Activated CD4-positive, alpha-beta memory T cell treated with anti-CD3 and anti-CD28 coated beads, Interleukin-2, amount 10 ng/mL, durations not matched to agents 7 days and 5 days (primary cell): ENCODE measurements at regions not wholly inside any gene's neighbourhood (a gene's known extent, or its start where the extent isn't known, plus 50 kb on each side); places are given as distances from the start of the nearest gene placed in this dataset.
"Not testable (repeated sequence)": the region's sequence is repeated elsewhere in the genome, so short reads cannot be mapped to it uniquely, and the experiment has no call there.

Experiments
- CTCF ChIA-PET: fragments of 350-600 bp; sonication (Branson Sonifier 250); formaldehyde crosslinking; loops from one replicate; lab custom pipeline; 2021; ENCODE audit warnings: antibody characterized with exemption, inconsistent platforms; lab: Charles Lee
- POLR2A ChIA-PET: fragments of 350-600 bp; sonication (Branson Sonifier 250); formaldehyde crosslinking; loops from one replicate; lab custom pipeline; 2021; ENCODE audit warnings: antibody characterized with exemption; lab: Charles Lee
- DNase-seq: peaks from one replicate; pipeline ENCODE4 v3.0.0-alpha.2; 2020
- H3K27ac Mint-ChIP-seq: one replicate; pipeline ENCODE4 v1.8.0; 2021; ENCODE audit warnings: mild to moderate bottlenecking, mixed read lengths
- H3K27me3 Mint-ChIP-seq: one replicate; pipeline ENCODE4 v1.8.0; 2021; ENCODE audit warnings: mixed read lengths
- H3K36me3 Mint-ChIP-seq: one replicate; pipeline ENCODE4 v1.8.0; 2021; ENCODE audit warnings: low read depth, mixed read lengths
- H3K4me1 Mint-ChIP-seq: one replicate; pipeline ENCODE4 v1.8.0; 2021; ENCODE audit warnings: mixed read lengths
- H3K4me3 Mint-ChIP-seq: one replicate; pipeline ENCODE4 v1.8.0; 2021; ENCODE audit warnings: mild to moderate bottlenecking, mixed read lengths
- H3K9me3 Mint-ChIP-seq: one replicate; pipeline ENCODE4 v1.8.0; 2021; ENCODE audit warnings: mixed read lengths

DNA sequence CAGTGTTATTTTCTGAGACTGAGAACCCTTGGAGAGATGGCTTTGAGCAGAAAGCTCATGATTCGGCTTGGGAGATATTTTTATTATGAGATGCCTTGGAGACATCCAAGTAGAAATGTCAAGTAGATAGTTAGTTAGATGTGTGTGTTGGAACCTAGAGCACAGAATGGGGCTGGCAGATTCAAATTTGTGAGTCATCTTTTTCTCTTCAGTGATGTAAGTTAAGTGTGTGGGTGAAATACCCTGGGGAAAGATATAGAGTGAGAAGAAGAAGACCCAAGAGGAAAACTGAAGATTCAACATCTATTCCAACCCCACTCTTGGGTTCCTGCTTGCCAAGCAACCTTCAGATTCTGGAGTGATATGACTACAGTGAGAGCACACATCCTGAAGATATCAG, 580.8 kb upstream of the AMOT start:
- Mint-ChIP-seq H3K36me3 (no peaks in the 10 kb centered on the region), H3K4me3 (no peak overlapping the region), H3K27ac (no peak overlapping the region), H3K9me3 (peaks cover 3% of the 10 kb centered on the region), H3K4me1 (no peaks in the 10 kb centered on the region), H3K27me3 (no peaks in the 10 kb centered on the region)
- POLR2A ChIA-PET: no interaction called here
- no peak for DNase-seq
- CTCF ChIA-PET: no interaction called here

DNA sequence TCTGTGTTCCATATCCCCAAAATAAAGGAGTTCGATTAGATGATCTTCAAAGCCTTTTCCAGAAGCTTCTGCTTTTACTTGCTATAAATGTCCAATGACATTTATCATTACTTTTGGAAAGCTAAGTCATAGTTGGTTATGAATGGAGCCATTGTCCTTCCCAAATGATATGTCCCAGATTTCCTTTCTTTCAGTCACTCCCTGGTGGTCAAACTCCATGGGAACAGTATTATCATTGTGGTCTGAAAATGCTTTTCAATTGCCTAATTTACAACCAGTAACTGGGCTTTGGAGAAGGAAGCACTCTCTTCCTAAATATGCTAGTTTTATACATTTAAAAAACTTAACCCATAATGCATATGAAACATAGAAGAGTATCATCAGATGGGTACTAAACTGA, 571.5 kb upstream of the AMOT start:
- no peaks in the 10 kb centered on the region for H3K9me3 Mint-ChIP-seq
- H3K36me3 Mint-ChIP-seq: no peaks in the 10 kb centered on the region
- CTCF ChIA-PET: no interaction called here
- POLR2A ChIA-PET: no interaction called here
- DNase-seq: no peak
- no peaks in the 10 kb centered on the region for H3K27me3 Mint-ChIP-seq
- H3K4me3 Mint-ChIP-seq: no peak overlapping the region
- no peaks in the 10 kb centered on the region for H3K4me1 Mint-ChIP-seq
- H3K27ac Mint-ChIP-seq: no peak overlapping the region

DNA sequence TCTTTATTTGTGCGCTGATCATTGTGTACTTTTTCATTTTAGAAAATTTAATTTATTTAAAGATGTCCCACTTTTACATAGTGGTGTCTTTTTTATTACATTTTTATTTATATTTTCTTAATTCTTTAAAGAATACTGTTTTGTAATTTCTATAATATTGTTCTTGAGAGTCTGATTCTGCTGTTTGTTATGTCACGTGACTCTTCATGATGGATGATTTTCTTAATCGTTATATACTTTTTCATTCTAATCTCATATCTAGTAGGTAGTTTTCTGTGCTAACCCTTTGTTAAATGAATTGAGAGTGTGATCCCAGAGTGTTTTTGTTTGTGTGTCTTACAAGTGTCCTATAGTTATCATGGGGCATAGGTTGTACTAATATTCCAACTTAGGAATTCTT, 568.2 kb upstream of the AMOT start:
- Mint-ChIP-seq H3K36me3 (no peaks in the 10 kb centered on the region), H3K4me1 (no peaks in the 10 kb centered on the region), H3K4me3 (no peak overlapping the region), H3K9me3 (no peaks in the 10 kb centered on the region), H3K27ac (no peak overlapping the region), H3K27me3 (no peaks in the 10 kb centered on the region)
- ChIA-PET POLR2A (no interaction called here), CTCF (no interaction called here)
- DNase-seq: no peak

DNA sequence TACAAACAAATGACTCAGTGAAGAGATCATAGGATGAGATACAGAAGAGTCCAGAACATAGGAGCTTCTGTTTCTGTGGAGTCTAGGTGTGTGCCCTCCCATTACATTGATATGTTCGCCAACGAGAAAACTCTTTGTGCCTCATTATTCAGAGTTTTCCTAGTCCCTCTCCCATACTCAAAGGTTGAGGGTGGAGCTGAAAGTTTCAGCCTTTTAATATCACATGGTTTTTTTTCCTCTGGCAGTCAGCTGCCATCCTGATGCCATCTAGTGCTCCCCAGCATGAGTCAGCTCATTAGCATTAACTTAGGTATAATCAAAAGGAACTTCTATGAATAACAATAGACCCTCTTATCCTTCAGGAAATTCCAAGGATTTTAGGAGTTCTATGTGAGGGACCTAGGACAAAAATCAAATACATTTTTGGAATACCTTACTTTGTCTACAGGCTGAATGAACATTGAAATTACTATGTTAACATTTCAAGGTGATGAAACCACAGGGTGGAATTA, 559.6 kb upstream of the AMOT start:
- Mint-ChIP-seq H3K27ac (no peak overlapping the region), H3K27me3 (no peaks in the 10 kb centered on the region), H3K9me3 (no peaks in the 10 kb centered on the region), H3K4me1 (no peaks in the 10 kb centered on the region), H3K4me3 (no peak overlapping the region), H3K36me3 (no peaks in the 10 kb centered on the region)
- no peak for DNase-seq
- POLR2A ChIA-PET: no interaction called here
- CTCF ChIA-PET: no interaction called here

DNA sequence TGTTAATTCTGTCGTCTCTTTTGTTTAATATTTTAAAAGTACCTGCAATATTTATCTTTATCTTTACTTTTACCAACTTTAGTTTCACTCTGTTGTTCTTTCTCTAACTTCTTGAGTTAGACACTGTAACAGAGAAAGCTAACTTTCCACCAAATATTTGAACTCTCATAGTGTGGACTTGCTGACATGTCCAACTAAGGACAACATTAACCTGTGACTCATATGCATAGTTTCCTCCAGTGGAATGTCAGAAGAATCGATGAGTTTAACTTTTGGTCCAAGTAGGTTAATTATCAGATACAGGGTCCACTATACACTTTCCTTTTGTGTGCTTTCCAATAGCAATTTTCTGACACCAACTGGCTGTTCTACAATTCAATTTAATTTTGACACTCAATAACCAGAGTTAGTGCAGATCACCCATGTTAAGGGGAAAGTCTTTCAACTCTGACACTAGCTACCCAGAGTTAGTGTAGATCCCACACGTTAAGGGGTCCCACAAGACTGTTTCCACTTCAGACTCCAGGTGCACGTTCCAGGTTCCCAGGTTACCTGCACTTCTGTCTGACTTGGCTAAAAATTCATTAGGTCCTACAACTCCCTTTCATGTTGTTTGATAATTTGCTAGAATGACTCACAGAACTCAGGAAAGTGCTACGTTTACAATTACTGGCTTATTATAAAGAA, 559.0 kb upstream of the AMOT start:
- no peaks in the 10 kb centered on the region for H3K4me1 Mint-ChIP-seq
- ChIA-PET POLR2A (no interaction called here), CTCF (no interaction called here)
- no peaks in the 10 kb centered on the region for H3K27me3 Mint-ChIP-seq
- no peak overlapping the region for H3K4me3 Mint-ChIP-seq
- no peaks in the 10 kb centered on the region for H3K9me3 Mint-ChIP-seq
- no peak overlapping the region for H3K27ac Mint-ChIP-seq
- no peaks in the 10 kb centered on the region for H3K36me3 Mint-ChIP-seq
- DNase-seq: no peak

DNA sequence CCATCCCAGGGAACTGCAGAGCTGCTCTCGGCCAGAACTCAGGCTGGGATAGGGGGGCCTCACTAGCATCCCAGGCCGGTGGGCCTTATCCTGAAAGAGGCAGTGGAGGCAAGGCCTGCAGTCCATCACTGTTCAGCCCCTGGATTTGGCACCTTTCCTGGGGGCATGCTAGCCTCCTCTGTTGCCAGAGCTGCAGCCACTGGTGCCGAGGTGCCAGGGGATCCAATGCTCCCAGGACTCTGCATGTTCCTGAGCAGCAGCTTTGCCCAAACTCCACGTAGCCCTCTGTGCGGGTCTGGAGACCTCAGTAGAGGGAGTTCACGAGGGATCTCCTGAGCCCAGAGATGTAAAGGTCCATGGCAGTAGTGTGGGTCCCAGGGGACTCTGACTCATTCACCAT, 551.7 kb upstream of the AMOT start:
- Mint-ChIP-seq H3K27me3 (no peaks in the 10 kb centered on the region), H3K36me3 (no peaks in the 10 kb centered on the region), H3K27ac (no peak overlapping the region), H3K4me1 (no peaks in the 10 kb centered on the region), H3K4me3 (no peak overlapping the region), H3K9me3 (peaks cover 2% of the 10 kb centered on the region)
- no peak for DNase-seq
- POLR2A ChIA-PET: no interaction called here
- CTCF ChIA-PET: no interaction called here

DNA sequence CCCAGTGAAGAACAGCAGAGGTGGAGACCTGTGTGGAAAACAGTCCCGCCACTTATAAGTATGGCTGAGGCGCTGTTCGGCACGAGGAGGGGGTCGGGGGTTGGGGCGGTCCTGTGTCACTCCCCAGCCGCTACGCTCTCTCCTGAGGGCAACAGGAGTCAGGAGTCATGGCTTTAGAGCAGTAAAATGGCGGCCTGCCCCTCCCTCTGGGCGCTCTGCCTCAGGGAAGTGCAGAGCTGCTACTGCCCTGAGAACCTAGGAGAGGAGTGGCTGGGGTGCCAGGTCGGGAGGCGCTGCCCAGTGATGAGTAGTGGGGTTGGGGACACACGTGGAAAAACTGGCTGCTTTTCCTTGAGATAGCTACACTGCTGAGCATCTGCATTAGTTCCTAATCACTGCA, 551.2 kb upstream of the AMOT start:
- no peaks in the 10 kb centered on the region for H3K27me3 Mint-ChIP-seq
- H3K9me3 Mint-ChIP-seq: peaks cover 2% of the 10 kb centered on the region
- H3K4me1 Mint-ChIP-seq: no peaks in the 10 kb centered on the region
- no peak overlapping the region for H3K27ac Mint-ChIP-seq
- H3K4me3 Mint-ChIP-seq: no peak overlapping the region
- ChIA-PET POLR2A (no interaction called here), CTCF (no interaction called here)
- no peaks in the 10 kb centered on the region for H3K36me3 Mint-ChIP-seq
- no peak for DNase-seq

DNA sequence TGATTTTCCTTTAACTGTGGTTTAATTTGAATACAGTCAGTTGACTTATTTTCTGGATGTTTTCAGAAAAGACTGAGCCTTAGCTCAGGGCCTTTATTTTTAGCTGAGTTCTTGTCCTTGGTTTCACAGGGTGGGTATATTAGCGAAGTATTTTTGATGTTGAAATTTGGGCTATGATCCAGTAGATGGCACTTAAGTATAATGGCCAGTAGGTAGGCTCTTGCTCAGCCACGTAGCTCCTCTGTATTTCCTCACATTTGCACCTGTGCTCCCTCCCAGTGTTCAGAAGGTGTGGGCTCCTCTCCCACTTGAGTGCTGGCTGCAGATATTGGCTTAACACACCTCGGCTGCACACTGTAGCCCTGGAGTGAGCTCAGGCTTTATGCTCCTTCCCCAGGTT, 549.9 kb upstream of the AMOT start:
- POLR2A ChIA-PET: no interaction called here
- no peaks in the 10 kb centered on the region for H3K27me3 Mint-ChIP-seq
- H3K36me3 Mint-ChIP-seq: no peaks in the 10 kb centered on the region
- CTCF ChIA-PET: no interaction called here
- H3K4me3 Mint-ChIP-seq: no peak overlapping the region
- DNase-seq: no peak
- H3K4me1 Mint-ChIP-seq: no peaks in the 10 kb centered on the region
- peaks cover 2% of the 10 kb centered on the region for H3K9me3 Mint-ChIP-seq
- no peak overlapping the region for H3K27ac Mint-ChIP-seq

DNA sequence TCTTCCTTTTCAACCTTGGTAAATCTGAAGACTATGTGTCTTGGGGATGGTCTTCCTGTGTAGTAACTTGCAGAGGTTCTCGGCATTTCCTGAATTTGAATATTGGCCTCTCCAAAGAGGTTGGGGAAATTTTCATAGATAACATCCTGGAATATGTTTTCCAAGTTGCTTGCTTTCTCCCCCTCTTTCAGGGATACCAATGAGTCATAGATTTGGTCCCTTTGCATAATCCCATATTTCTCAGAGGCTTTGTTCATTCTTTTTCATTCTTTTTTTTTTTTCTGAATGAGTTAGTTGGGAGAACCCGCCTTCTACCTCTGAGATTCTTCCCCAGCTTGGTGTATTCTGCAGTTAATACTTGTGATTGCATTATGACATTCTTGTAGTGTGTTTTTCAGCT, 549.2 kb upstream of the AMOT start:
- POLR2A ChIA-PET: no interaction called here
- no peaks in the 10 kb centered on the region for H3K36me3 Mint-ChIP-seq
- no peak for DNase-seq
- peaks cover 2% of the 10 kb centered on the region for H3K9me3 Mint-ChIP-seq
- H3K27ac Mint-ChIP-seq: no peak overlapping the region
- no peaks in the 10 kb centered on the region for H3K27me3 Mint-ChIP-seq
- no peaks in the 10 kb centered on the region for H3K4me1 Mint-ChIP-seq
- CTCF ChIA-PET: no interaction called here
- no peak overlapping the region for H3K4me3 Mint-ChIP-seq

DNA sequence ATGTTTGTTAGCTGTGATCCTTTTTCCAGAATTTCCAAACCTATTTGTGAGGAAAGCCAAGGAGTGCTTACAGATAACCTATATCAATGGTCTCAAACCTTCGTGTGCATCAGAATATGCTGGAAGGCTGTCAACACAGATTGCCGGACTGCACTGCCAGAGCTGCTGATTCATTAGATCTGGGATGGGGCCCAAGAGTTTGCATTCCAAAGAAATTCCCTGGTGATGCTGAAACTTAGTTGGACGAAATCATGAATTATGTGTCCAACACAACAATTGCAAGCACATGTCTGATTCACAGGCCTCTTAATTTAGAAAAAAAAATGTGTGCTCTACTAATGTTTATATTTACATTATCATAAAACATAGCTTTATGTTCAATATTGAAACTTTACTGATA, 544.0 kb upstream of the AMOT start:
- H3K27me3 Mint-ChIP-seq: no peaks in the 10 kb centered on the region
- no peaks in the 10 kb centered on the region for H3K36me3 Mint-ChIP-seq
- no peak overlapping the region for H3K27ac Mint-ChIP-seq
- no peaks in the 10 kb centered on the region for H3K4me1 Mint-ChIP-seq
- ChIA-PET CTCF (no interaction called here), POLR2A (no interaction called here)
- no peak for DNase-seq
- no peak overlapping the region for H3K4me3 Mint-ChIP-seq
- H3K9me3 Mint-ChIP-seq: peaks cover 2% of the 10 kb centered on the region

DNA sequence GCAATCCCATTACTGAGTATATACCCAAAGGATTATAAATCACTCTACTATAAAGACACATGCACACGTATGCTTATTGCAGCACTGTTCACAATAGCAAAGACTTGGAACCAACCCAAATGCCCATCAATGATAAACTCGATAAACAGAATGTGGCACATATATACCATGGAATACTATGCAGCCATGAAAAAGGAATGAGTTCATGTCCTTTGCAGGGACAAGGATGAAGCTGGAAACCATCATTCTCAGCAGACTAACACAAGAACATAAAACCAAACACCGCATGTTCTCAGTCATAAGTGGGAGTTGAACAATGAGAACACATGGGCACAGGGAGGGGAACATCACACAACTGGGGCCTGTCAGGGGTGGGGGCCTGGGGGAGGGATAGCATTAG, 532.8 kb upstream of the AMOT start:
- DNase-seq, POLR2A ChIA-PET, H3K4me1 Mint-ChIP-seq, H3K9me3 Mint-ChIP-seq, CTCF ChIA-PET, H3K27me3 Mint-ChIP-seq, H3K36me3 Mint-ChIP-seq, H3K27ac Mint-ChIP-seq, H3K4me3 Mint-ChIP-seq: not testable (repeated sequence)

DNA sequence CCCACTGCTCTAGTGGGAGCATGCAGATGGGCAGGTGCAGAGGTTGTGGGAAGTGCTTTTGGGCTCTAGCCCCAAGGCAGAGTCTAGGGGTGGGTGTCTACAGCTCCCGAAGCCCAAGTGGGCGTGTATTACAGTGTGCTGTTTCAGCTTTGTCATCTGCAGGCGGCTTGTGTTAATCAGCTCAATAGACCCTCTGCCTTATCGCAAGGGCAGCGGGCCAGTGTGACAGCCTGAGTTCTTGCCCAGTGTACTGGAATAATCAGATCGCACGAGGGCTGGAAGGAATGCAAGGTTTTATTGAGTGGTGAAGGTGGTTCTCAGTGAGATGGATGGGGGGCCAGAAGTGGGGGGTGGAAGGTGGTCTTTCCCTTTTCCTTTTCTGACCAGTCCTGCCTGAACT, 529.4 kb upstream of the AMOT start:
- H3K27me3 Mint-ChIP-seq: no peaks in the 10 kb centered on the region

DNA sequence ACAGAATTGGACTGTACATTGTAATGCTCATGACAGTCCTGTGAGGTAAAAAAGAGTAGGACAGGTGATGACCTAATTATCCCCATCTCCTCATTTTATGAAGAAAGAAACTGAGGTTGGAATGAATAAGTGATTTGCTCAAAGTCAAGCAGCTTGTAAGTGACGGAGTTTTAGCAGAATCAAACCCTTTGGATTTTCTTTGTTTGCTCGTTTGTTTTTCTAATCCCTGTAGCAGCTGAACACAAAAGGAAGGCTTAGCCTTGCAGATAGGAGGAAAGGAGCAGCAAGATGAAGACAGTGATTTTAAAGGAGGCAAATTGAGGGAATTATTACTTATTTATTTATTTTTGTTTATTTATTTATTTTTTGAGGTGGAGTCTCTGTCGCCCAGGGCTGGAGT, 528.4 kb upstream of the AMOT start:
- Mint-ChIP-seq H3K4me3 (no peak overlapping the region), H3K9me3 (no peaks in the 10 kb centered on the region), H3K36me3 (no peaks in the 10 kb centered on the region), H3K27me3 (no peaks in the 10 kb centered on the region), H3K27ac (no peak overlapping the region), H3K4me1 (no peaks in the 10 kb centered on the region)
- ChIA-PET POLR2A (no interaction called here), CTCF (no interaction called here)
- no peak for DNase-seq

More for the DNA sequence above, 529.4 kb upstream of the AMOT start:
- no peak for DNase-seq
- Mint-ChIP-seq H3K27ac (no peak overlapping the region), H3K9me3 (no peaks in the 10 kb centered on the region), H3K4me1 (no peaks in the 10 kb centered on the region), H3K4me3 (no peak overlapping the region), H3K36me3 (no peaks in the 10 kb centered on the region)
- ChIA-PET CTCF (no interaction called here), POLR2A (no interaction called here)

DNA sequence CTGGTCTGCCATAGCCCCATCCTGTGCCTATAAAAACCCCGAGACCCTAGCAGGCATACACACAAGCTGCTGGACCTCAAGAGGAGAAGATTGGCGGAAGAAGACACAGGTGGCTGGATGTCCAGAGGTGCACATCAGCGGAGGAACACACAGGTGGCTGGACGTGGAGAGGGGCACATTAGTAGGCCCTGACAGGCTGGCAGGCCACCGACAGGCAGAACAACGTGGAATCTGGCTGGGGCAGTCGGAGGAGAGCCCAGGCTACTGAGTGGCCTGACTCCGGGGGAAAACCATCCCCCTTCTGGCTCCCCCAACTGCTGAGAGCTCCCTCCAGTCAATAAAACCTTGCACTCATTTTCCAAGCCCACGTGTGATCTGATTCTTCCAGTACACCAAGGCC, 512.5 kb upstream of the AMOT start:
- POLR2A ChIA-PET: no interaction called here
- Mint-ChIP-seq H3K4me3 (no peak overlapping the region), H3K27me3 (no peaks in the 10 kb centered on the region), H3K4me1 (no peaks in the 10 kb centered on the region), H3K36me3 (no peaks in the 10 kb centered on the region), H3K9me3 (no peaks in the 10 kb centered on the region), H3K27ac (no peak overlapping the region)
- DNase-seq: no peak
- CTCF ChIA-PET: no interaction called here
